HFF-Myc (cell line): ENCODE measurements at regions not wholly inside any gene's neighbourhood (a gene's known extent, or its start where the extent isn't known, plus 50 kb on each side); places are given as distances from the start of the nearest gene placed in this dataset.

Experiments used
- DNase-seq: peaks from one replicate; pipeline ENCODE4 v3.0.0-alpha.2; 2011; ENCODE audit warnings: low read depth; ENCODE audit errors: extremely low read depth
- H3K4me3 ChIP-seq: replicated peaks from 2 replicates; pipeline ENCODE4 v1.5.1; 2011; ENCODE audit warnings: low read depth, mild to moderate bottlenecking, control low read depth, low read length
- TF ChIP-seq, protein P1 (sequence below): IDR thresholded peaks from 2 replicates; pipeline ENCODE4 v1.5.1; 2012; ENCODE audit warnings: mild to moderate bottlenecking, low read depth, low read length, control low read depth; ENCODE audit errors: missing control alignments

GRCh38 chr10:110433740-110434139 lies 64.0 kb upstream of the DUSP5 start:
- H3K4me3 ChIP-seq, result no peak overlapping the region
- TF ChIP-seq, protein P1, sequence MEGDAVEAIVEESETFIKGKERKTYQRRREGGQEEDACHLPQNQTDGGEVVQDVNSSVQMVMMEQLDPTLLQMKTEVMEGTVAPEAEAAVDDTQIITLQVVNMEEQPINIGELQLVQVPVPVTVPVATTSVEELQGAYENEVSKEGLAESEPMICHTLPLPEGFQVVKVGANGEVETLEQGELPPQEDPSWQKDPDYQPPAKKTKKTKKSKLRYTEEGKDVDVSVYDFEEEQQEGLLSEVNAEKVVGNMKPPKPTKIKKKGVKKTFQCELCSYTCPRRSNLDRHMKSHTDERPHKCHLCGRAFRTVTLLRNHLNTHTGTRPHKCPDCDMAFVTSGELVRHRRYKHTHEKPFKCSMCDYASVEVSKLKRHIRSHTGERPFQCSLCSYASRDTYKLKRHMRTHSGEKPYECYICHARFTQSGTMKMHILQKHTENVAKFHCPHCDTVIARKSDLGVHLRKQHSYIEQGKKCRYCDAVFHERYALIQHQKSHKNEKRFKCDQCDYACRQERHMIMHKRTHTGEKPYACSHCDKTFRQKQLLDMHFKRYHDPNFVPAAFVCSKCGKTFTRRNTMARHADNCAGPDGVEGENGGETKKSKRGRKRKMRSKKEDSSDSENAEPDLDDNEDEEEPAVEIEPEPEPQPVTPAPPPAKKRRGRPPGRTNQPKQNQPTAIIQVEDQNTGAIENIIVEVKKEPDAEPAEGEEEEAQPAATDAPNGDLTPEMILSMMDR, result no peak
- DNase-seq, result no peak

DNA sequence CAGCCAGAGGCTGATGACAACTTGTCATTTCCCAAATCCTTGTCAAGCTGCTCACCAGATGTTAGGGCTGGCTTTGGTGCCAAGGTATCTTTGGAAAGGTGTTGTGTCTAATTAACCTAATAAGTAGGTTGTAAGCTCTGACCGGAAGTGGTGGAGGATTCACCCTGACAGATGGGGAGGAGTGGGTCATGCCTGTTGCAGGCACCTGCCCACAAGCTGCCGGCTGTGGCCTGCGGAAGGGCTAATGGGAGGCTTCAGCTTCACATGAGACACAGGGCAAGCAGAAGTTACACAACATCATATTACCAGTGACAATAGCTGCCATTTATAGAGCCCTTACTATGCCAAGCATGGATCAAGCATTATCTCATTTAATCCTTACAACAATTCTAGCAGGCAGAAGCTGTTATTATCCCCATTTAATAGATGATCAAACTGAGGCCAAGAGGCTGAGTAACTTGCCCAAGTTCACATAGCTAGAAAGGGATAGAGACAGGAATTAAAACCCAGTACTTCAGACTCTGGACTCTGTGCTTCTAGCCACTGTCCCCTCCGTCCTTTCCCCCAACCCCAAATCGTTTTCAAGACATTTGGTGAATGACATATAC lies 63.1 kb upstream of the DUSP5 start:
- no peak overlapping the region for H3K4me3 ChIP-seq
- TF ChIP-seq, protein P1, result no peak
- DNase-seq, result no peak

DNA sequence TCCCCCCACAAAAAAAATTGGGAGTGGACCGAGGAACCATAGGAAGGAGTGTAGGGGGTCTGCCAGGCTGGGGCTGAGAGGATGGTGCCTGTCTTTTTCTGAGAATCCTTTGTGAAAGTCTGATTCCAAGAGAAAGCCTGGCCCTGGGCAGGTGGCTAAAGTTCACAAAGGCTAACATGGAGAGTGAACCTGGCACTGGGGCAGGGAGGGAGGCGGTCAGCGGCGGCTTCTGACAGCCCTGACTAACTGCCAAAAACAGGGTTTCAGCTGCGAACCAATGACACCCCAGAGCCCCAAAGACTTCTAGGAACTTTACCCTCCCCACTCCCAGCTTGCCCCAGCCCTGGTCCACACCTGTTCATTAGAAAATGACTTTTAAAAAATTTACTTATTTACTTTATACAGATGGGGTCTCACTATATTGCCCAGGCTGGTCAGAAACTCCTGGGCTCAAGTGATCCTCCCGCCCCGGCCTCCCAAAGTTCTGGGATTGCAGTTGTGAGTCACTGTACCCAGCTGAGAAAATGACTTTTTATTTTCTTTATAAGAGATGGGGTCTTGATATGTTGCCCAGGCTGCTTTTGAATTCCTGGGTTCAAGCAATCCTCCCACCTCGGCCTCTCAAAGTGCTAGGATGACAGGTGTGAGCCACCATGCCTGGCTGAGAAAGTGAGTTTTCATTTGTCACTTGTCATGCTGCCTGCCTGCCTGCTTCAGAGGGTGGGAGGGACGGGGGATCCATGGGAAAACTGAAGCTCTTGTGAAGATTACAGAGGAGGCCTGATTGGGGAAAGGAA lies 61.0 kb upstream of the DUSP5 start:
- no peak overlapping the region for H3K4me3 ChIP-seq
- TF ChIP-seq, protein P1, result no peak
- DNase-seq, result no peak

- DNase-seq, result no peak
- H3K4me3 ChIP-seq, result no peak overlapping the region
- TF ChIP-seq, protein P1, result no peak
These were observed 60.4 kb upstream of the DUSP5 start for GRCh38 chr10:110437351-110437605.

DNA sequence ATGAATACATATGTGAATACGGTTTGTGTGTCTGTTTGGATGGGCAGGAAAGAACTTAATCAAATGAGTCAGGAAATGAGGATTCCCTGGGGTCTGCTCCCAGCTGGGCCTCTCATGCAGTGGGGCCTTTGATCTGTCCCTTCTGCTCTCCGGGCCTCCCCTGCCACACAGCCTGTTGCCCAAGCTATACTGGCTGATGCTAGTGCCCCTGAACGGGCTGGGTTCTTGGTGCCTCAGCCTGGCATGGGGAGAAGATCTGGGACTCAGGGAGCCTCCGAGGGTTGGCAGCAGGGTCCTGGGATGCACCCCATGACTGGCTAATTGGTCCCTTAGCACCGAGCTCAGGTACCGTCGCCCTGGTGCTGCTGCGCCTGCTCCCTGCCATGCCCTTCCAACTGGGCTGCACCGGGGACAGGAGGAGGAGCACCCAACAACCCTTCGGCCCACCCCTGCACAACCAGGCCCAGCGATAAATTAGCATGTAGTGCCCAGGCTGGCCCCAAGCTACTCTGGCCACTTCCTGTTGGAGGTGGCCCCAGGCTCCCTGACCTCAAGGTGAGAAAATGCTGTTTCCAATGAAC lies 59.9 kb upstream of the DUSP5 start:
- H3K4me3 ChIP-seq, result no peak overlapping the region
- TF ChIP-seq, protein P1, result no peak
- DNase-seq, result no peak

- TF ChIP-seq, protein P1, result no peak
- DNase-seq, result no peak
- H3K4me3 ChIP-seq, result no peak overlapping the region
These were observed 55.0 kb upstream of the DUSP5 start for GRCh38 chr10:110442746-110443145.
